ENCODE measurements at regions not wholly inside any gene's neighbourhood (a gene's known extent, or its start where the extent isn't known, plus 50 kb on each side); places are given as distances from the start of the nearest gene placed in this dataset.
"Not testable (repeated sequence)": the region's sequence is repeated elsewhere in the genome, so short reads cannot be mapped to it uniquely, and the experiment has no call there.

- DNase-seq (ENCODE audit: low spot score), result no peak
Observed at GRCh38 chr4:84224522-84224921, 274.6 kb downstream of the NKX6-1 start.

DNA sequence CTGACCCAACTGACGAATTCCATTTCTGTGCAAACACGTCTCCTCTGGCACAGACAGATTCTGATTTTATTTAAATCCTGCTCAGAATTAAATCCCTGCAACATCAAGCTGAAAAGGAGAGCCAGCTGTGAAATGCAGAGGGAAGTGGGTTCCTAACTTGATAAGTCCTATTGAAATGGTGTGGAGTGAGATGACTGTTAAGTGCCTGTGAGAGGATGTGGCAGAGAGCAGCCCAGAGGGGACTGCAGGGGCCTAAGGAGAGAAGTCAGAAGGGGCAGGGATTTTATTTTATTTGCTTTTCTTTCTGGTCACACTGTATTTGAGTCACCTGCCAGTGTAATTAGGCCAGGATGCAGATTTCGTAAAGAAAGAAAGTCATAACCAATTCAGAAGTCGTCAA lies 277.4 kb downstream of the NKX6-1 start:
- DNase-seq (ENCODE audit: low spot score), result no peak

GRCh38 chr4:84220990-84221389 lies 278.1 kb downstream of the NKX6-1 start:
- DNase-seq (ENCODE audit: low spot score), result no peak

GRCh38 chr4:84219656-84220055 lies 279.4 kb downstream of the NKX6-1 start:
- no peak for DNase-seq (ENCODE audit: low spot score)

- peak; percentile 28 for DNase-seq (ENCODE audit: low spot score)
Observed at GRCh38 chr4:84218031-84218430, 281.1 kb downstream of the NKX6-1 start.

DNA sequence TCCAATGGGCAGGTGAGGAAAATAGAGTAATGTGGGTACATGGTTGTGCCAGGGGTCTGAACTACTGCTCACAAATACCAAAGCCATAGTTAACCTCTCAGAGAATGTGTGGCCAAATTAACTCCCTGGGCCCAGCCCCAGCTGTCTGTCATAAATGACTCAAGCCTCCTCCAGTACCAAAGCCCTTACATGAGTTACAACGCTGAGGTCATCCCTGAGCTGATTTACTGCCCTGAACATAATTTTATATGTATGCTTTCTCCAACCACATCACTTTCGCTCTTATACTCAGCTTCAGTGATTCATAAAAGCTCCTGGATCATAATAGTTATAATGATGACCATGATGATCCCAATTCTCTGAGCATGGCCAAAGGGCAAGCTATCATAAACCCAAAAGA lies 283.9 kb downstream of the NKX6-1 start:
- no peak for DNase-seq (ENCODE audit: low spot score)

GRCh38 chr4:84206226-84206625 lies 292.9 kb downstream of the NKX6-1 start:
- DNase-seq (ENCODE audit: low spot score), result not testable (repeated sequence)

DNA sequence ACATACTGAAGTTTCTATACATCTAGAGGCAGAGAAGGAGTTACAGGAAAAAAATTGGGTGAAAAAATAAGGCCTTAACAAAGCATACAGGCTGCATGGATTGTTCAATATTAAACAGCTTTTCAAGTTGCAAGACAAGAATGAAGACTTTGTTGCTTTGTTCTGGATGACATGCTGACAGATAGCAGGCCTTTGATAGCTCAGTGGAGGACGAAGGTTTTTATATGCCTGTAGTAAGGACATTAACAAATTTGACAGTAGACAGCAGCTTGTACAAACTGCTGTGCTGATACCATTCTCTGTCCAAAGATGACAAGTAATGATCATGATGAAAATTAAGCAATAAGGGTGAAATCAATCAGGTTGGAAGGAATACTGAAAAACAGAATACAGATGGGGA lies 309.9 kb downstream of the NKX6-1 start:
- DNase-seq (ENCODE audit: low spot score), result no peak

- DNase-seq (ENCODE audit: low spot score), result no peak
Observed at GRCh38 chr4:84179409-84179808, 319.7 kb downstream of the NKX6-1 start.

DNA sequence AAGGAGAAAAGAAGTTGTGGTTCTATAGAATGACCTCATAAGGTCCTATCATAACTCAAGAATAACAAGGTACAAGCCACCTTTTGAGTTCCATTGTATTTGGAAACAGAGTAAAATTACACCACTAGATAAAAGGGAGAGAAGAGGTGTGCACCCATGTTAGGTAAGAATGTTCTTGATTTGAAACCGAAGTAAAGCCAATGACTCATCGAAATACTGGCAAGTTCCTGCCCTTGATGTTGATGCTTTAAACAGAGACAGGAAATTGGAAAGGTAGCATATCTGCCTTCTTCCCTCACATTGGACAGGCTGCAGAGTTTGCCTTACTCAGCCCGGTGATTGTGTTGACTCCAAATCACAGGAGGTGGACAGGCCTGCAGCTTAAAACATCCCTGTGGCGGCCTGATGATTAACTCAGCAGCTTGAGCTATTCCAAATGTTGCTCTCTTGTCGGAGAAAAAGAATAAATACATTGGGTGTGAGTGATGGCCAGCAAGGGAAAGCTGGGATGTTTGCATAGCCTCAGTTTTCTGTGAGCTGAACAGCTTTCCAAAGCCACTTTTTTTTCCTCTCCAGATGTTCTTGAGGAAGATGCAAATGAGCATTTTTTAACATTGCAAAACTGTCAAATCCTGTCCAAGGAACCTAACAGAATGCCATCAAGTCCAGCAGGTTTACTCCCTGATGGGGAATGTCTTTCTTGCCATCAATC lies 321.1 kb downstream of the NKX6-1 start:
- no peak for DNase-seq (ENCODE audit: low spot score)

GRCh38 chr4:84176016-84176415 lies 323.1 kb downstream of the NKX6-1 start:
- no peak for DNase-seq (ENCODE audit: low spot score)

DNA sequence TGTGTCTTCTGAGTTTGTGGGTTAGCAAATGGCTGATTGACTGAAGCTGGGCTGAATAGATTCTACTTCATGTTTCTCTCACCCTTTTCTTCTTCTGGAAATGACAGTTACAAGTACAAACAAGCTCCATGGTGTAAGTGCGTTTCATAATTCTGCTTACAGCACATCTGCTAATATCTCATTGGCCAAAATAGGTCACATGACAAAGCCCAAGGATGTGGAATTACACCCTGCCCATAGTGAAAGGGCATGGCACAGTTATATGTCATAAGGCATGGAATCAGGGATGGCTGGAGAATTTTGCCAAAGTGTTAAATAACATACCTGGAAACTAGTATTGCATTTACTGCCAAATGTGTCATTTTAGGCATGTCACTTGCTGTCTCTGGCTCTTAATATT lies 327.2 kb downstream of the NKX6-1 start:
- DNase-seq (ENCODE audit: low spot score), result no peak

DNA sequence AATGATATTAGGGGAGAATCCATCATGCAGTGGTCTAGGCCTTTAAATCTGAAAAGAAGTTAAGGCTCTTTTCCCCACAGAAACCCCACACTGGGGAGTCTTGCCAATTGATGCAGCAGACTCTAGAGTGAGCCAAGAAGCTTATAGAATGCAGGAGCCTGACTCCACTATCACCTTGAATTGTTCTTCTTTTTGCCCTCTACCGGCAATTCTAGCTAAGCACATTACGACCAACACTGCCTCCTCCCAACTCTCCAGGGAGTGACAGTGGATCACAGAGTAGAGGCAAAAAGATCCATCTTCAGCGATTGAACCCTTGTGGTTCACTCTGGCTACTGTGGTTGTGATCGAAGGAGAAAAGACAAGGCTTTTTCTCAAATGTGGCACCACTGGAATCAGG lies 331.5 kb downstream of the NKX6-1 start:
- DNase-seq (ENCODE audit: low spot score), result no peak

DNA sequence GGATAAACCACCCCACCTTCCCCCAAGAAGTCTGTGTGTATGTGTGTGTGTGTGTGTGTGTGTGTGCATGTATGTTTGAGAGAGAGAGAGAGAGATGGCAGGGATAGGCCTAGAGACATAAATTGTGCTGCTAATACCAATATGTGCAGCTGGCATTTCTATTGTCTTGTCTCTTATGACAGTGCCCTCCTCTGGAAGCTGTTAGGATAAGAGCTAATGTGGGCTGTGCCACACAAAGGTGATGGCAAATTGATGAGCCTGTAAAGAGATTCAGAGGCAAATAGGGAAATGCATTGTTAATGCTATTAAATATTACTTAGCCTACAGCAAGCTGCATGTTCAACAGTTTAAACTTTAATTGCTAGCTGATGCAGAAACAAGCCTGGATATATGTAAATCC lies 332.0 kb downstream of the NKX6-1 start:
- DNase-seq (ENCODE audit: low spot score), result no peak

- DNase-seq (ENCODE audit: low spot score), result no peak
Observed at GRCh38 chr4:84166486-84166885, 332.6 kb downstream of the NKX6-1 start.

DNA sequence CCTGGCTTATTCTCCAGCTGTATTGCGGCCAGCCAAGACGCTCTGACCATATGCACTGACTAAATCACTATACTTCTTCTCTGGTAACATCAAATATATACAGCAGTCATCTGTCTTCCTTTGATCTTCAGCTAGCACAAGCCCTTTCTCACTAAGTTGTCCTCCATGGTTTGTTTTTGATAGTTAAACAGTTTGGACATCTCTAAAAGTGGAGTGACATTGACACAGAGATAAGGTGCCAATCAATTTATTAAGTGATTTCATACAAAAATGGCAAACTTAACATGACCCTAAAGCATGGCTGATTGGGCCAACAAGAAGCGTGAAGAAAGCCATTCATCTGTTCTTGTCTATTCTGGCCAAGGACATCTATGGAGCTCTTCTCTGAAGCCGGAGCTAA lies 334.9 kb downstream of the NKX6-1 start:
- DNase-seq (ENCODE audit: low spot score), result no peak

- DNase-seq (ENCODE audit: low spot score), result no peak
Observed at GRCh38 chr4:84159762-84160161, 339.3 kb downstream of the NKX6-1 start.

DNA sequence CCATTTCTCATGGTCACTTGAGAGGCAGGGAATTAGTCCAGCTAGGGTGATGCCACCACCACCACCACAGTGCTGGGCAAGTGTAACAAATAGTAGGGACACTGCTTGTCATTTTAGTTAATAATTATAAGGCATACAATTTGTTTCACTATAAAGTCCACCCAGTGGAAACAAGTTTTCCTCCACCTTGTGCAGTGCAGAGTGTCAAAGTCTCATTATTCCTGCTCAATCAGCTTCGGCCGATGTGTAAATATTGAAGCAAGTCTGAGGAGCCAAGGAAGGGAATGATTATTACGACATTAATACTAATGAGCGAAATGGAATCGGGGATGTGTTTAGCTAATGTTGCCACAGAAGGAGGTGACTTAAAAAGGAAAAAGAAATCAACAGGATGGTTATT lies 340.4 kb downstream of the NKX6-1 start:
- no peak for DNase-seq (ENCODE audit: low spot score)

DNA sequence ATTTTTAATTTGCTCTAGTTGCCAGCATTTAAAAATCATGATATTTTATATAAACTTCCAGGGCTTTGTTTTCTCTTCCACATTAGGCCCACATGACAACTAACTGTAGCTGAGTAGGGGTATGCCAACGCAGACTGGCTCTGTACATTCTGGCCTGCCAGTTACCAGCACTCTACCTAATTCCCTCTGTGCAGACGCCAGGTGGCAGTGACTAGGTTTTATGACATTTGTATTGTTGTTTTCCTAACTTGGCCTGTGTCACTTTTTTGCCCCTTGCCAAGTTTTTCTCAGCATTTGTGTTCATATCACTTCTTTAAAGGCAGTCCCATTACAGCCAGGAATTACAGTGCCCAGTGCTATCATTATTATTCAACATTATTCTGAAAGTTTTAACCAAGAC lies 347.5 kb downstream of the NKX6-1 start:
- DNase-seq (ENCODE audit: low spot score), result no peak

DNA sequence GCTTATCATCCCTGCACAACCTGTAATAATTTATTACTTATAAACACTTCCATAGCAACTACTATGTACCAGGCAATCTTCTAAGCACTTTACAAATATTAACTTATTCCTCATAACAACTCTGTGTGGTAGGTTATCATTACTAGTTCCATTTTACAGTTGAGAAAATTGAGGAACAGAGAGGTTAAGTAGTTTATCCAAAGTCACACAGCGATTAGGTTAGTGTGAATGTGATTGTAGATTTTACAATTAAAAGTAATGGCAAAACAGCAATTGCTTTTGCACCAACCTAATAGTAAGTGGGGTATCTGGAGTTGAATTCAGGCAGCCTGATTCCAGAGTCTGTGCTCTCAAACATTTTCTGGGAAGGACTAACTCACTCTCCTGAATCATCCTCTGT lies 348.9 kb downstream of the NKX6-1 start:
- DNase-seq (ENCODE audit: low spot score), result no peak

- DNase-seq (ENCODE audit: low spot score), result no peak
Observed at GRCh38 chr4:84147831-84148230, 351.3 kb downstream of the NKX6-1 start.

DNA sequence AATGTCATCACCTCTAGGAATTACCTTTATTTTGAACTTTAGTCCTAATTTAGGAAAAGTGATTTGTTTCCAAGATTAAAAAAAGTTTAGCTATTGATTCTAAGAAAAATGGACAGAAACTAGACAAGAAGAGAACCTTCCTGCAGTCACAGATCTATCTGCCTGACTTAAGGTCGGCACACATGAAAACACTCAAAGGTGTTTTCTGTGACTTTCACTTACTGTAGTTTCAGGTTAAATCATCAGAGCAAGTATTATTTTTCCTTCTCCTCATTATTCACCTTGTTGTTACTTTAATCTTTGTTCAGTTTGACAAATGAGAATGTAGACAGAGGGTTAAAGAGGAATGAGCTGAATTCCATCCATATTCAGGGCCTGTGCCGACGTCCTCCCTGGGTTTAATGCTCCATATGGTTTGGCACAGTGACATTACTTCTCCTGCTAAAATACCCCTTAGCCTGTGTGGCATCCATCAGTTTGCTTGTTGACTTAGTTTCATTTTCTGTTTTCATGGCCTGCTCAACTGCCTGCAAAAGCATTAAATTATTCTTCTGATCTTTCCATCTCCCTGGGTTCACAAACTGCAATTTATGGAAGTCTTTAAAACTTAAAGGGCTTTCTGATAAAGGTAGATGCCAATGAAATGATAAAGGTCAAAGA lies 352.7 kb downstream of the NKX6-1 start:
- no peak for DNase-seq (ENCODE audit: low spot score)

DNA sequence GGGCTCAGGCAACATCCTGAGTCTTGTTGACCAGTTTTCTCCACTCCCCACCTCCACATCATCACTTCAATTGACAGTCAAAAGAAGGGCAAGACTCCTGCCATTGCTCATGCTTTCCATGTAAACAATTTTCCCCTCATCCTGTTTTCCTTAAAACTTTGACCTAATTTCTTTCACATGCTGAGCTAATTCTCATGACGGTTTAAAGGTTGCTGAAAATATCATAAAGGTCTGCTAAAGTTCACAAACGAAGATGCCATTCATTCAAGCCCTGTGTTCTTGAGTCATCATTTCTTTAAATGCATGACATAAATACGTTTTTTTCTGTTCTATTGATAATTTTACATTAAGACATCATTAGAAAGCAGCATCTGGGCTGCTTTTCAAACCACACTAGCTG lies 353.9 kb downstream of the NKX6-1 start:
- no peak for DNase-seq (ENCODE audit: low spot score)

DNA sequence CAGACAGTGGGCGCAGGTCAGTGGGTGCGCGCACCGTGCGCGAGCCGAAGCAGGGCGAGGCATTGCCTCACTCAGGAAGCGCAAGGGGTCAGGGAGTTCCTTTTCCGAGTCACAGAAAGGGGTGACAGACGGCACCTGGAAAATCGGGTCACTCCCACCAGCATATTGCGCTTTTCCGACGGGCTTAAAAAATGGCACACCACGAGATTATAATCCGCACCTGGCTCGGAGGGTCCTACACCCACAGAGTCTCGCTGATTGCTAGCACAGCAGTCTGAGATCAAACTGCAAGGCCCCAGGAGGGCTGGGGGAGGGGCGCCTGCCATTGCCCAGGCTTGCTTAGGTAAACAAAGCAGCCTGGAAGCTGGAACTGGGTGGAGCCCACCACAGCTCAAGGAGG lies 372.2 kb downstream of the NKX6-1 start:
- not testable (repeated sequence) for DNase-seq (ENCODE audit: low spot score)

All from Ammon's horn (tissue), 1 donor.